ENCODE measurements at regions not wholly inside any gene's neighbourhood (a gene's known extent, or its start where the extent isn't known, plus 50 kb on each side); places are given as distances from the start of the nearest gene placed in this dataset.

DNA sequence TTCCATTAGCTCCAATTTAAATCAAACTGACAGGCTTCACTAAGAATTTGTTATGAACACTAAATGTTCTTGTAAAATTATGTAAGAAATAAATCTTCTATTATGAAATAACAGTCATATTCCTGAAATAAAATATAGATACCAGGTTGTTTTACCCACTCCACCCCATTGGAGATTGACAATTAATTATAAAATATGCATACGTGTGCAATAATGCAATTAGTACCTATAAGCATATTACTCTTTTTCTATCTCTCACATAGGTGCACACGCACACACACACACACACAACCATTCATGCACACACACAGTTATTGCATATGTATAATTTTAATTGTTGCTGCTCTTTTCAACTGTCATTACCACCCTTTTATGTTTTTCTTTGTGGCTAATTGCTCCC is 395.7 kb downstream of the SLITRK5 start:
- 86% methylated on average over 2 of the region's 2 CpGs for WGBS, 3 donors
- no peaks in the 10 kb centered on the region for H3K27me3 ChIP-seq

DNA sequence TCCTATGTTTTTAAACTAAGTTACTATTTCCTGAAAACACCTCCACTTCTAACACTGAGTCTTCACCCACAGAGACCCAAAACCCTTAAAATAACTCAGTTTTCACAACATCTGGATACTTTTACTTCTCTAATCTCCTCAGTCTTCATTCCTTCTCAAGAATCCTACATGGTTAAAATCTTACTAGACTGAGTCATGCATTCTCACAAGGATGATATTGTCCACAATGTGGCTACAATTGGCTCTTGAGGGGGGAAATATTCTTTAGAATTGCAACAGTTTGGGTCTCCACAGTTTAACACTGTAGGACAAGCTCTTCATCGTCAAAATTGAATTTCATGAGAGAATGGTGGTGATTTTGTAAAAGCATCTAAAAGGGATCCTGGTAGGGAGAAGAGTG is 397.1 kb downstream of the SLITRK5 start:
- 65 to 96% (median 90%) methylated on average over 1 of the region's 1 CpG for WGBS, 3 donors
- H3K36me3 ChIP-seq = no peaks in the 10 kb centered on the region
- no peaks in the 10 kb centered on the region for H3K4me1 ChIP-seq (ENCODE audit: insufficient read depth)
- H3K27ac ChIP-seq = no peak overlapping the region
- DNase-seq = no peak
- no peaks in the 10 kb centered on the region for H3K9me3 ChIP-seq
- no peaks in the 10 kb centered on the region for H3K27me3 ChIP-seq
- no peak for TF ChIP-seq POLR2A (IDR thresholded peaks at IDR 0.05)
- TF ChIP-seq, protein P1, sequence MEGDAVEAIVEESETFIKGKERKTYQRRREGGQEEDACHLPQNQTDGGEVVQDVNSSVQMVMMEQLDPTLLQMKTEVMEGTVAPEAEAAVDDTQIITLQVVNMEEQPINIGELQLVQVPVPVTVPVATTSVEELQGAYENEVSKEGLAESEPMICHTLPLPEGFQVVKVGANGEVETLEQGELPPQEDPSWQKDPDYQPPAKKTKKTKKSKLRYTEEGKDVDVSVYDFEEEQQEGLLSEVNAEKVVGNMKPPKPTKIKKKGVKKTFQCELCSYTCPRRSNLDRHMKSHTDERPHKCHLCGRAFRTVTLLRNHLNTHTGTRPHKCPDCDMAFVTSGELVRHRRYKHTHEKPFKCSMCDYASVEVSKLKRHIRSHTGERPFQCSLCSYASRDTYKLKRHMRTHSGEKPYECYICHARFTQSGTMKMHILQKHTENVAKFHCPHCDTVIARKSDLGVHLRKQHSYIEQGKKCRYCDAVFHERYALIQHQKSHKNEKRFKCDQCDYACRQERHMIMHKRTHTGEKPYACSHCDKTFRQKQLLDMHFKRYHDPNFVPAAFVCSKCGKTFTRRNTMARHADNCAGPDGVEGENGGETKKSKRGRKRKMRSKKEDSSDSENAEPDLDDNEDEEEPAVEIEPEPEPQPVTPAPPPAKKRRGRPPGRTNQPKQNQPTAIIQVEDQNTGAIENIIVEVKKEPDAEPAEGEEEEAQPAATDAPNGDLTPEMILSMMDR (IDR thresholded peaks at IDR 0.05) = no peak
- TF ChIP-seq EP300 (IDR thresholded peaks at IDR 0.05) = no peak
- H3K4me3 ChIP-seq = no peak overlapping the region
- intact Hi-C loops (cut with DNase I) = no loop called here

More for the DNA sequence above, 395.7 kb downstream of the SLITRK5 start:
- DNase-seq = no peak
- Histone ChIP-seq H3K4me3 (no peak overlapping the region), H3K36me3 (no peaks in the 10 kb centered on the region), H3K9me3 (no peaks in the 10 kb centered on the region), H3K4me1 (ENCODE audit: insufficient read depth) (no peaks in the 10 kb centered on the region), H3K27ac (no peak overlapping the region)
- TF ChIP-seq POLR2A (IDR thresholded peaks at IDR 0.05) (no peak), EP300 (IDR thresholded peaks at IDR 0.05) (no peak)
- TF ChIP-seq, protein P1 (IDR thresholded peaks at IDR 0.05) = no peak
- intact Hi-C loops (cut with DNase I) = no loop called here

DNA sequence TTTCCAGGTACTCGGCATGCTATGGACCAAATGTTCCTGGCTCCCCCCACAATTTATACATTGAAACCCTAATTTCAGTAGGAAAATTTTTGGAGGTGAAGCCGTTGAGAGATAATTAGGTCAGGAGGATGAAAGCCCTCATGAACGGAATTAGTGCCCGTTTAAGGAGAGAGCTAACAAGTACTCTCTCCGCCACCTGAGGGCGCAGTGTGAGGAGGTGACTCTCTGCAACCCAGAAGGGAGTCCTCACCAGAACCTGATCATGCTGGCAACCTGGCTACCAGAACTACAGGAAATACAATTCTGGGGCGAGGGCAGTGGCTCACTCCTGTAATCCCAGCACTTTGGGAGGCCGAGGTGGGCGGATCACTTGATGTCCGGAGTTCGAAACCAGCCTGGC is 397.8 kb downstream of the SLITRK5 start:
- intact Hi-C loops (cut with DNase I) = no loop called here
- Histone ChIP-seq H3K9me3 (no peaks in the 10 kb centered on the region), H3K4me1 (ENCODE audit: insufficient read depth) (no peaks in the 10 kb centered on the region), H3K36me3 (no peaks in the 10 kb centered on the region), H3K4me3 (no peak overlapping the region), H3K27me3 (no peaks in the 10 kb centered on the region), H3K27ac (no peak overlapping the region)
- DNase-seq = no peak
- TF ChIP-seq POLR2A (IDR thresholded peaks at IDR 0.05) = no peak
- TF ChIP-seq, protein P1 (IDR thresholded peaks at IDR 0.05) = no peak
- TF ChIP-seq EP300 (IDR thresholded peaks at IDR 0.05) = no peak
- WGBS, 3 donors = 90 to 97% (median 93%) methylated on average over 11 of the region's 11 CpGs

DNA sequence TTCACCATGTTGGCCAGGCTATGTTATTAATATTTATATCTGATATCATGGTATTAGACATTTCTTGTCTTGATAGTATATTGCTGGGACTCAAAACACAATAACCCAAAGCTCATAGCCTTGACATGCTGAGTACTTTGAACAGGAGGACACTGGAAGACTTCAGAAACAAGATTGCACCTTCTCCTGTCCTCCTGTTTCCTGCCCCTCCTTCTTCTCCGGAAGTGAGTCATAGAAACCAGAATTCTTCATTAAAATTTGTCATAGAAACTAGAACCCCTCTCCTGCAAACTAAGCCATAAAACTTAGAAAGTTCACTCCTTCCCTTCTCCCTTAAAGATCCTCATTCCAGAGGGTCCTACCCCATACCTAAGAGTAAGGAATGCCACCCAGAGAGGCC is 400.2 kb downstream of the SLITRK5 start:
- no peaks in the 10 kb centered on the region for H3K9me3 ChIP-seq
- intact Hi-C loops (cut with DNase I) = no loop called here
- TF ChIP-seq, protein P1 (IDR thresholded peaks at IDR 0.05) = no peak
- no peak for TF ChIP-seq POLR2A (IDR thresholded peaks at IDR 0.05)
- no peak for TF ChIP-seq EP300 (IDR thresholded peaks at IDR 0.05)
- H3K36me3 ChIP-seq = no peaks in the 10 kb centered on the region
- no peak overlapping the region for H3K4me3 ChIP-seq
- H3K27ac ChIP-seq = no peak overlapping the region
- WGBS, 3 donors = 69 to 88% (median 77%) methylated on average over 1 of the region's 1 CpG
- DNase-seq = no peak
- no peaks in the 10 kb centered on the region for H3K4me1 ChIP-seq (ENCODE audit: insufficient read depth)
- H3K27me3 ChIP-seq = no peaks in the 10 kb centered on the region

Measured in ovary (tissue), 7 donors.